ENCODE measurements at regions not wholly inside any gene's neighbourhood (a gene's known extent, or its start where the extent isn't known, plus 50 kb on each side); places are given as distances from the start of the nearest gene placed in this dataset.

GRCh38 chr16:50459496-50460080 is 88.6 kb upstream of the NKD1 start:
- 57 to 75% (median 64%) methylated on average over 13 of the region's 13 CpGs for WGBS, 3 donors
- DNase-seq (no peak), FAIRE-seq (no peak)
- no peak overlapping the region for H3K27ac ChIP-seq (ENCODE audit: low read depth in 1 of 3, low read length in 2 of 3)
- no peaks in the 10 kb centered on the region for H3K4me1 ChIP-seq (ENCODE audit: control insufficient read depth in 3 of 3, insufficient read depth in 2 of 3, low read depth in 1 of 3, low read length in 2 of 3)
- H3K9me3 ChIP-seq (ENCODE audit: control insufficient read depth in 2 of 2, insufficient read depth in 1 of 2, low read depth in 1 of 2, low read length in 1 of 2) = no peaks in the 10 kb centered on the region
- no peaks in the 10 kb centered on the region for H3K36me3 ChIP-seq (ENCODE audit: control insufficient read depth in 3 of 3, insufficient read depth in 2 of 3, low read depth in 1 of 3, low read length in 3 of 3)
- H3K27me3 ChIP-seq (ENCODE audit: control insufficient read depth in 3 of 3, insufficient read depth in 3 of 3, low read length in 3 of 3) = peaks cover 0 to 9% (median 0%) of the 10 kb centered on the region in 3 donors
- H3K4me3 ChIP-seq (ENCODE audit: low read depth in 1 of 3, low read length in 3 of 3) = no peak overlapping the region

GRCh38 chr16:50458667-50459495 is 89.3 kb upstream of the NKD1 start:
- Histone ChIP-seq H3K27me3 (ENCODE audit: control insufficient read depth in 3 of 3, insufficient read depth in 3 of 3, low read length in 3 of 3) (peaks cover 0 to 9% (median 0%) of the 10 kb centered on the region in 3 donors), H3K9me3 (ENCODE audit: control insufficient read depth in 2 of 2, insufficient read depth in 1 of 2, low read depth in 1 of 2, low read length in 1 of 2) (no peaks in the 10 kb centered on the region), H3K36me3 (ENCODE audit: control insufficient read depth in 3 of 3, insufficient read depth in 2 of 3, low read depth in 1 of 3, low read length in 3 of 3) (no peaks in the 10 kb centered on the region), H3K4me3 (ENCODE audit: low read depth in 1 of 3, low read length in 3 of 3) (no peak overlapping the region), H3K4me1 (ENCODE audit: control insufficient read depth in 3 of 3, insufficient read depth in 2 of 3, low read depth in 1 of 3, low read length in 2 of 3) (no peaks in the 10 kb centered on the region), H3K27ac (ENCODE audit: low read depth in 1 of 3, low read length in 2 of 3) (no peak overlapping the region)
- no peak for FAIRE-seq
- 35 to 66% (median 47%) methylated on average over 16 of the region's 16 CpGs for WGBS, 3 donors
- no peak for DNase-seq

GRCh38 chr16:50457979-50458491 is 89.2 kb upstream of the BRD7 start:
- WGBS, 3 donors = 75 to 77% (median 77%) methylated on average over 5 of the region's 5 CpGs
- DNase-seq = no peak
- Histone ChIP-seq H3K4me3 (ENCODE audit: low read depth in 1 of 3, low read length in 3 of 3) (no peak overlapping the region), H3K4me1 (ENCODE audit: control insufficient read depth in 3 of 3, insufficient read depth in 2 of 3, low read depth in 1 of 3, low read length in 2 of 3) (no peaks in the 10 kb centered on the region), H3K27ac (ENCODE audit: low read depth in 1 of 3, low read length in 2 of 3) (no peak overlapping the region), H3K9me3 (ENCODE audit: control insufficient read depth in 2 of 2, insufficient read depth in 1 of 2, low read depth in 1 of 2, low read length in 1 of 2) (no peaks in the 10 kb centered on the region), H3K27me3 (ENCODE audit: control insufficient read depth in 3 of 3, insufficient read depth in 3 of 3, low read length in 3 of 3) (peaks cover 0 to 9% (median 0%) of the 10 kb centered on the region in 3 donors), H3K36me3 (ENCODE audit: control insufficient read depth in 3 of 3, insufficient read depth in 2 of 3, low read depth in 1 of 3, low read length in 3 of 3) (no peaks in the 10 kb centered on the region)
- no peak for FAIRE-seq

GRCh38 chr16:50457423-50457822 is 88.6 kb upstream of the BRD7 start:
- H3K4me1 ChIP-seq (ENCODE audit: control insufficient read depth in 3 of 3, insufficient read depth in 2 of 3, low read depth in 1 of 3, low read length in 2 of 3) = no peaks in the 10 kb centered on the region
- H3K27ac ChIP-seq (ENCODE audit: low read depth in 1 of 3, low read length in 2 of 3) = no peak overlapping the region
- H3K9me3 ChIP-seq (ENCODE audit: control insufficient read depth in 2 of 2, insufficient read depth in 1 of 2, low read depth in 1 of 2, low read length in 1 of 2) = no peaks in the 10 kb centered on the region
- H3K27me3 ChIP-seq (ENCODE audit: control insufficient read depth in 3 of 3, insufficient read depth in 3 of 3, low read length in 3 of 3) = peaks cover 0 to 9% (median 0%) of the 10 kb centered on the region in 3 donors
- H3K4me3 ChIP-seq (ENCODE audit: low read depth in 1 of 3, low read length in 3 of 3) = no peak overlapping the region
- FAIRE-seq (no peak), DNase-seq (no peak)
- 23 to 39% (median 30%) methylated on average over 4 of the region's 4 CpGs for WGBS, 3 donors
- no peaks in the 10 kb centered on the region for H3K36me3 ChIP-seq (ENCODE audit: control insufficient read depth in 3 of 3, insufficient read depth in 2 of 3, low read depth in 1 of 3, low read length in 3 of 3)

- Histone ChIP-seq H3K4me1 (ENCODE audit: control insufficient read depth in 3 of 3, insufficient read depth in 2 of 3, low read depth in 1 of 3, low read length in 2 of 3) (no peaks in the 10 kb centered on the region), H3K27ac (ENCODE audit: low read depth in 1 of 3, low read length in 2 of 3) (no peak overlapping the region), H3K36me3 (ENCODE audit: control insufficient read depth in 3 of 3, insufficient read depth in 2 of 3, low read depth in 1 of 3, low read length in 3 of 3) (no peaks in the 10 kb centered on the region), H3K9me3 (ENCODE audit: control insufficient read depth in 2 of 2, insufficient read depth in 1 of 2, low read depth in 1 of 2, low read length in 1 of 2) (no peaks in the 10 kb centered on the region), H3K4me3 (ENCODE audit: low read depth in 1 of 3, low read length in 3 of 3) (no peak overlapping the region), H3K27me3 (ENCODE audit: control insufficient read depth in 3 of 3, insufficient read depth in 3 of 3, low read length in 3 of 3) (peaks cover 0 to 9% (median 0%) of the 10 kb centered on the region in 3 donors)
- FAIRE-seq (no peak), DNase-seq (no peak)
- 74 to 80% (median 77%) methylated on average over 7 of the region's 7 CpGs for WGBS, 3 donors
These were observed 86.6 kb upstream of the BRD7 start for GRCh38 chr16:50455288-50455845.

GRCh38 chr16:50453446-50453845 is 84.7 kb upstream of the BRD7 start:
- Histone ChIP-seq H3K4me3 (ENCODE audit: low read depth in 1 of 3, low read length in 3 of 3) (no peak overlapping the region), H3K36me3 (ENCODE audit: control insufficient read depth in 3 of 3, insufficient read depth in 2 of 3, low read depth in 1 of 3, low read length in 3 of 3) (no peaks in the 10 kb centered on the region), H3K9me3 (ENCODE audit: control insufficient read depth in 2 of 2, insufficient read depth in 1 of 2, low read depth in 1 of 2, low read length in 1 of 2) (no peaks in the 10 kb centered on the region), H3K4me1 (ENCODE audit: control insufficient read depth in 3 of 3, insufficient read depth in 2 of 3, low read depth in 1 of 3, low read length in 2 of 3) (no peaks in the 10 kb centered on the region), H3K27me3 (ENCODE audit: control insufficient read depth in 3 of 3, insufficient read depth in 3 of 3, low read length in 3 of 3) (peaks cover 0 to 4% (median 2%) of the 10 kb centered on the region in 3 donors), H3K27ac (ENCODE audit: low read depth in 1 of 3, low read length in 2 of 3) (no peak overlapping the region)
- DNase-seq (no peak), FAIRE-seq (no peak)
- 91 to 95% (median 92%) methylated on average over 7 of the region's 7 CpGs for WGBS, 3 donors

- FAIRE-seq (no peak), DNase-seq (no peak)
- no peak overlapping the region for H3K4me3 ChIP-seq (ENCODE audit: low read depth in 1 of 3, low read length in 3 of 3)
- no peak overlapping the region for H3K27ac ChIP-seq (ENCODE audit: low read depth in 1 of 3, low read length in 2 of 3)
- no peaks in the 10 kb centered on the region for H3K4me1 ChIP-seq (ENCODE audit: control insufficient read depth in 3 of 3, insufficient read depth in 2 of 3, low read depth in 1 of 3, low read length in 2 of 3)
- WGBS, 3 donors = 83 to 88% (median 86%) methylated on average over 7 of the region's 7 CpGs
- no peaks in the 10 kb centered on the region for H3K36me3 ChIP-seq (ENCODE audit: control insufficient read depth in 3 of 3, insufficient read depth in 2 of 3, low read depth in 1 of 3, low read length in 3 of 3)
- H3K9me3 ChIP-seq (ENCODE audit: control insufficient read depth in 2 of 2, insufficient read depth in 1 of 2, low read depth in 1 of 2, low read length in 1 of 2) = no peaks in the 10 kb centered on the region
- H3K27me3 ChIP-seq (ENCODE audit: control insufficient read depth in 3 of 3, insufficient read depth in 3 of 3, low read length in 3 of 3) = peaks cover 0 to 5% (median 4%) of the 10 kb centered on the region in 3 donors
These were observed 83.2 kb upstream of the BRD7 start for GRCh38 chr16:50451951-50452508.

- Histone ChIP-seq H3K27ac (ENCODE audit: low read depth in 1 of 3, low read length in 2 of 3) (no peak overlapping the region), H3K36me3 (ENCODE audit: control insufficient read depth in 3 of 3, insufficient read depth in 2 of 3, low read depth in 1 of 3, low read length in 3 of 3) (no peaks in the 10 kb centered on the region), H3K4me3 (ENCODE audit: low read depth in 1 of 3, low read length in 3 of 3) (no peak overlapping the region), H3K9me3 (ENCODE audit: control insufficient read depth in 2 of 2, insufficient read depth in 1 of 2, low read depth in 1 of 2, low read length in 1 of 2) (no peaks in the 10 kb centered on the region), H3K4me1 (ENCODE audit: control insufficient read depth in 3 of 3, insufficient read depth in 2 of 3, low read depth in 1 of 3, low read length in 2 of 3) (no peaks in the 10 kb centered on the region), H3K27me3 (ENCODE audit: control insufficient read depth in 3 of 3, insufficient read depth in 3 of 3, low read length in 3 of 3) (peaks cover 0 to 4% (median 3%) of the 10 kb centered on the region in 3 donors)
- FAIRE-seq (no peak), DNase-seq (no peak)
- WGBS, 3 donors = 85 to 97% (median 96%) methylated on average over 4 of the region's 4 CpGs
These were observed 82.2 kb upstream of the BRD7 start for GRCh38 chr16:50450957-50451356.
